AG10803 (cell line): ENCODE measurements at regions not wholly inside any gene's neighbourhood (a gene's known extent, or its start where the extent isn't known, plus 50 kb on each side); places are given as distances from the start of the nearest gene placed in this dataset.

Source experiments
- DNase-seq: peaks from one replicate; pipeline ENCODE4 v3.0.0; 2010; ENCODE audit warnings: low read depth
- H3K4me3 ChIP-seq: 2 replicates; pipeline ENCODE4 v1.5.1; 2011; ENCODE audit warnings: mild to moderate bottlenecking, low read length, control low read depth
- TF ChIP-seq, protein P1 (sequence below): conservative IDR thresholded peaks from 2 replicates; pipeline ENCODE4 v1.5.1; 2011; ENCODE audit warnings: mild to moderate bottlenecking, low read length, control low read depth, inconsistent platforms

DNA sequence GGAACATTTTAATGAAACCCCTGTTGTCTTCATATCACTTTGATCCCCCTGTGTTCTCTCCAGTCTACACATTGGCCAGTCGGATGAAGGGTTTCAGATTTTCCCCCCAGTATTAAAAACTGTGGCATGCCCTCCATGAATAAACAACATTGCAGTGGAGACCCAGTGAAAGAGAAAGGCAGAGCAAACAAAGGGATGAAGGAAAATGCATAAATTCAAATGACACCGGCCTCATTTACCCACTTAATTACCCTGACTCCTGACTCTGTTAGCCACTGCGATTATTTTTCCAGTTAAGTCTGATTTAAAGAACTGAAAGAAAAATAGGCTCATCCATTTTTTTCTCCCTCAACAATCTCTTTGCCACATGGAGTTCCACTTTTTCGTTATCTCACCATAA, 569.2 kb downstream of the TFAP2B start:
- DNase-seq: no peak
- no peak overlapping the region for H3K4me3 ChIP-seq
- TF ChIP-seq, protein P1, sequence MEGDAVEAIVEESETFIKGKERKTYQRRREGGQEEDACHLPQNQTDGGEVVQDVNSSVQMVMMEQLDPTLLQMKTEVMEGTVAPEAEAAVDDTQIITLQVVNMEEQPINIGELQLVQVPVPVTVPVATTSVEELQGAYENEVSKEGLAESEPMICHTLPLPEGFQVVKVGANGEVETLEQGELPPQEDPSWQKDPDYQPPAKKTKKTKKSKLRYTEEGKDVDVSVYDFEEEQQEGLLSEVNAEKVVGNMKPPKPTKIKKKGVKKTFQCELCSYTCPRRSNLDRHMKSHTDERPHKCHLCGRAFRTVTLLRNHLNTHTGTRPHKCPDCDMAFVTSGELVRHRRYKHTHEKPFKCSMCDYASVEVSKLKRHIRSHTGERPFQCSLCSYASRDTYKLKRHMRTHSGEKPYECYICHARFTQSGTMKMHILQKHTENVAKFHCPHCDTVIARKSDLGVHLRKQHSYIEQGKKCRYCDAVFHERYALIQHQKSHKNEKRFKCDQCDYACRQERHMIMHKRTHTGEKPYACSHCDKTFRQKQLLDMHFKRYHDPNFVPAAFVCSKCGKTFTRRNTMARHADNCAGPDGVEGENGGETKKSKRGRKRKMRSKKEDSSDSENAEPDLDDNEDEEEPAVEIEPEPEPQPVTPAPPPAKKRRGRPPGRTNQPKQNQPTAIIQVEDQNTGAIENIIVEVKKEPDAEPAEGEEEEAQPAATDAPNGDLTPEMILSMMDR: no peak

DNA sequence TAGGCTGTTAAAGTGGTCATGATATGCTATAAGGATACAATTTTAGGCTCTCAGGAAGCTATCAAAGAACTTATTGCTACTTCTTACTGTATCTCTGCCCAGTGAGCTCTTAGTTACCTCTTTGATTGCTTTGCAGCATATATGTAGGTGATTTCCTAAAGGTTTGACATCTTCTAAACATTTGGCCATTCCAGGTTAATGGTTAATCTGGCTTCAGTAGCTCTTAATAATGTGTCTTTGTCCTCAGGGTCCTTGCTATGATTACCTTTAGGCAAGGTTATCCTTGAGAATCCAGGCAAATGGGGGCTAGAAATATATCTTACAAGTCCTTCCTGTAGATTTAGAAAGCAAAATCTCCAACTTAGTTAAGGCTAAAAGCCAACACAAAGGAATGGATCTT, 575.4 kb downstream of the TFAP2B start:
- TF ChIP-seq, protein P1: no peak
- no peak overlapping the region for H3K4me3 ChIP-seq
- DNase-seq: no peak

DNA sequence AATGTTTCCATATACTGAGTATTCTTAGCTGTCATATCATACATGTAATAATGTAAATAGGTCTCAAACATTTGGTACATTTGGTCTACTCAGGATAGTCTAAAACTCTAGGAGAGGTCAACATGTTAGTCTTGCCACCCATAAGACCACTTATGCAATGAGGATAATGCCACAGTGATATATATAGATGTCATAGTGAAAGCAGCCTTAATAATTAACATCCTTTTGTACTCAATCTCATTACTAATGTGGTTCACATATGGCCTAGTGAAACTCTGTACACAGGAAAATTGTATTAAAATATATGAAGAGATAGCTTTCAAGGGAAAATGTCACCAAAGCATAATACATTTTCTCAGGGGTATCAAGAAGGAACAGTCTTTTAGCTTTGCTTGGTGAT, 577.9 kb downstream of the TFAP2B start:
- DNase-seq: no peak
- H3K4me3 ChIP-seq: no peak overlapping the region
- TF ChIP-seq, protein P1: no peak

DNA sequence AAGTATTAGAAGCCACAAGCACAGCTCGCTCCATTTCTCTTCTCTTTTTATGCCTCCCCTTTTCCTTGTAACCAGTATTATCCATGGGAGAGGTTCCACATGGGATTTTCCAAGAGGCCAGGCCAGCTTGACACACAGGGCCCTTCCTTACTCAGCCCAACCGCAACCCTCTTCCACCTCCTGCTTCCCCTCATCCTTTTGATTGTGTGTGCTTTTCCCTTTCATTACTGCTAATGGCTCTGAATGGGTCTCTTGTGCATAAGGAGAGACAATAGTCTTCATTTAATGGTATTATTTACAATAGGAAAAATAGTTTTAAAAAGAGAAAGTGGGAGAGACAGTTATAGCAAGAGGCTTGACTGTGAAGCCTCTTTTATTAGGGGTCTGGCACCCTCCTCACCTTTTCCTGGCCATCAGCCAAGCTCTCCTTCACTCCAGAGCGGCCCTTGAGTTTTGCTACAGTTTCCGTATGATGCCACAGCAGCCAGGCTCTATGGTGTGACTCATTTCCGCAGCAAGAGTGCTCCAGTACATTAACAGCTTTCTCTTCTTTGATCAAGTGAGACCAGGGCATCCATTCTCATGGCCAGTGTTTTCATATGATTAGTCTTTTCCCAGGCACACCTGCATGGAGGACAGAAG, 579.5 kb downstream of the TFAP2B start:
- no peak overlapping the region for H3K4me3 ChIP-seq
- no peak for DNase-seq
- TF ChIP-seq, protein P1: no peak

DNA sequence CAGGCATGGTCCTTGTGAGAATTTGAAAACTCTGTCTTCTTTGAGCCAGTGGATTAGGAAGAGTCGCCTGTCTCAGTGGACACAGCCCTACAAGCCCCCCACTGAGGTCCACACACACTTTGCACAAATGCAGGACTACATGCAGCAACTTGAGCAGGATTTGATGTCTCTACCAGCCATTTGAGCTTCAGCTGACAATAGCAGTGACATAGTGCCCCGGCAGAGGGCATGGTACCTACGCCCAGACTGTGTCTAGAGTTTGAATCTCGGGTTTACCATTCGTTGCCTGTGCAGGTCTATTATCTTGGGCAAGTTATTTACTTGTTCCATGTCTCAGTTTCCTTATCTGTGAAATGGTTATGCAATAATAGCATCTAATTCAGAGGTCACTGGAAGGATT, 580.1 kb downstream of the TFAP2B start:
- TF ChIP-seq, protein P1: no peak
- no peak overlapping the region for H3K4me3 ChIP-seq
- DNase-seq: no peak

DNA sequence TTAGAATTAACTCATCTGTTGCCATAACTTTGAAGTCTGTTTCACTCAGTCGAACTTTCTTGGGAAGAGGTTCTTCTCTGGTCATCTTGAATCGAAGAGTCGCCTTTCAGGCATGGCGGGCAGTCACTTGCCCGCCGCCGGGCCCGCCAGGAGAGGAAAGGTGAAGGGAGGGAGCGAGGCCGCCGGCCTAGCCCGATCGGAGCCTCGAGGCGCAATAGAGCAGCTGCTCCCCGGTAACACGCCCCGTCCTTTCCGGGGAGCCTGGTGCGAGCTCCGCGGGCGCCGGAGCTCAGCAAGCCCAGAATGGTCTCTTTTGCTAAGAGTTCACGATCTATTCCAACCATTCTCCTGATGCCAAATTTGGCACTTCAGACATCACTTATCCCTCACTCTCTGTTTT, 591.8 kb downstream of the TFAP2B start:
- no peak overlapping the region for H3K4me3 ChIP-seq
- DNase-seq: no peak
- TF ChIP-seq, protein P1: no peak

DNA sequence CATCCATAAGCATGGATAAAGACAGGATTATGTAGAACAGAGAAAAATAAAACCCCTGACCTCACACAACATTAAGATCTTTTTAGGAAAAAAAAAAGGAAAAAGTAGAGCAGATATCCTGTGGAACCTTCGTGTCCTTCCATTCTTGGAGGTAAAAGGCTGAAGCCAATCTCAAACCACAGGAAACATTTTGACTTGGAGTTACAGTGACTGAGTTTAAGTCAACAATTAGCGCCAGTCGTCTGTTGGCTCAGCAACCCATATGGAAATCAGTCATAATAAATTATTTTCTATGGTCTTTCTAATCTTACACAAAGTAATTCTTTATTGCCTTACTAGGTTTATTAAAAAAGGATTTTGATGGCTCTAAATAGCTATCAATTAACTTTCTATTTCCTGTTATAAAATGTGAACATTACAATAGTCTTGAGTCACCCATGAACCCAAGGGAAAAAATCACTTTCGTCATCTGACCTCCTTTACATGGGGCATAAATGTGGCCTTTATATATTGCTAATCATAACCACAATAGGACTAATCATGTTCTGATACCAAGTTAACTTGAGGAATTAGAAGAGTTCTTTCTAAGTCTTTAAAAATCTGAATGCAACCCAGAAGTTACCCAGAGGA, 592.9 kb downstream of the TFAP2B start:
- TF ChIP-seq, protein P1: no peak
- H3K4me3 ChIP-seq: no peak overlapping the region
- DNase-seq: no peak
